MM.1S (cell line): ENCODE measurements at regions not wholly inside any gene's neighbourhood (a gene's known extent, or its start where the extent isn't known, plus 50 kb on each side); places are given as distances from the start of the nearest gene placed in this dataset.

ENCODE experiments used
- EZH2 ChIP-seq: fragments of 300-600 bp; sonication (generic); optimal IDR thresholded peaks from 2 replicates; pipeline ENCODE3; 2017; ENCODE audit warnings: low read depth, mild to moderate bottlenecking, antibody characterized with exemption, low read length, mixed read lengths
- EZH2phosphoT487 ChIP-seq: fragments of 300-600 bp; sonication (generic); IDR thresholded peaks from 2 replicates; pipeline ENCODE4 v1.6.1; 2018; ENCODE audit warnings: antibody characterized with exemption, low read length
- TF ChIP-seq, protein P1 (sequence below): fragments of 300-600 bp; sonication (generic); IDR thresholded peaks from 2 replicates; pipeline ENCODE4 v1.5.1; 2016; ENCODE audit warnings: antibody characterized with exemption, low read length, mixed read lengths

GRCh38 chr10:8181496-8182157 lies 127.1 kb downstream of the GATA3 start:
- TF ChIP-seq, protein P1, sequence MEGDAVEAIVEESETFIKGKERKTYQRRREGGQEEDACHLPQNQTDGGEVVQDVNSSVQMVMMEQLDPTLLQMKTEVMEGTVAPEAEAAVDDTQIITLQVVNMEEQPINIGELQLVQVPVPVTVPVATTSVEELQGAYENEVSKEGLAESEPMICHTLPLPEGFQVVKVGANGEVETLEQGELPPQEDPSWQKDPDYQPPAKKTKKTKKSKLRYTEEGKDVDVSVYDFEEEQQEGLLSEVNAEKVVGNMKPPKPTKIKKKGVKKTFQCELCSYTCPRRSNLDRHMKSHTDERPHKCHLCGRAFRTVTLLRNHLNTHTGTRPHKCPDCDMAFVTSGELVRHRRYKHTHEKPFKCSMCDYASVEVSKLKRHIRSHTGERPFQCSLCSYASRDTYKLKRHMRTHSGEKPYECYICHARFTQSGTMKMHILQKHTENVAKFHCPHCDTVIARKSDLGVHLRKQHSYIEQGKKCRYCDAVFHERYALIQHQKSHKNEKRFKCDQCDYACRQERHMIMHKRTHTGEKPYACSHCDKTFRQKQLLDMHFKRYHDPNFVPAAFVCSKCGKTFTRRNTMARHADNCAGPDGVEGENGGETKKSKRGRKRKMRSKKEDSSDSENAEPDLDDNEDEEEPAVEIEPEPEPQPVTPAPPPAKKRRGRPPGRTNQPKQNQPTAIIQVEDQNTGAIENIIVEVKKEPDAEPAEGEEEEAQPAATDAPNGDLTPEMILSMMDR, result no peak
- TF ChIP-seq EZH2 (no peak), EZH2phosphoT487 (no peak)
